PC-3 (cell line): ENCODE measurements at regions not wholly inside any gene's neighbourhood (a gene's known extent, or its start where the extent isn't known, plus 50 kb on each side); places are given as distances from the start of the nearest gene placed in this dataset.

Experiments
- ATAC-seq: fragments of 200-7000 bp; cut with Tn5 transposase; 2 replicates; pipeline ENCODE4 v1.9.1; 2020; ENCODE audit warnings: mild to moderate bottlenecking, moderate library complexity
- BruUV-seq: library from RNA; stranded (reverse); fragments of 400-500 nt; replicated peaks from 2 replicates; lab custom pipeline; 2021; lab: Mats Ljungman, UMichigan
- CTCF ChIA-PET: fragments of 300-600 bp; sonication (Branson Sonifier 250); formaldehyde crosslinking; loops from one replicate; lab custom pipeline; 2022; ENCODE audit warnings: antibody characterized with exemption; lab: Charles Lee
- POLR2A ChIA-PET: fragments of 300-600 bp; sonication (Branson Sonifier 250); formaldehyde crosslinking; loops from one replicate; lab custom pipeline; 2022; ENCODE audit warnings: antibody characterized with exemption; ENCODE audit not compliant: unreplicated experiment; lab: Charles Lee
- DNase-seq: peaks from one replicate; pipeline ENCODE4 v3.0.0-alpha.2; 2015
- H2AFZ ChIP-seq: fragments of 300-600 bp; sonication (generic); 2 replicates; pipeline ENCODE4 v1.6.0; 2016; ENCODE audit warnings: antibody characterized with exemption, low read length
- H3F3A ChIP-seq: fragments of 300-600 bp; sonication (generic); one replicate; pipeline ENCODE4 v1.6.0; 2017; ENCODE audit warnings: antibody characterized with exemption, low read length, control low read depth, mild to moderate bottlenecking; ENCODE audit not compliant: unreplicated experiment
- H3K27ac ChIP-seq: fragments of 300-600 bp; sonication (generic); 2 replicates; pipeline ENCODE4 v1.5.1; 2016; ENCODE audit warnings: mild to moderate bottlenecking, low read length
- H3K27me3 ChIP-seq: fragments of 300-600 bp; sonication (generic); 2 replicates; pipeline ENCODE4 v1.6.1; 2016; ENCODE audit warnings: low read length, mixed read lengths
- H3K36me3 ChIP-seq: fragments of 300-600 bp; sonication (generic); 2 replicates; pipeline ENCODE4 v1.6.1; 2016; ENCODE audit warnings: low read depth, mixed run types, low read length, mixed read lengths
- H3K4me1 ChIP-seq: fragments of 300-600 bp; sonication (generic); 2 replicates; pipeline ENCODE4 v1.5.1; 2016; ENCODE audit warnings: low read length; ENCODE audit not compliant: insufficient read depth
- H3K4me2 ChIP-seq: fragments of 300-600 bp; sonication (generic); 2 replicates; pipeline ENCODE4 v1.6.0; 2016; ENCODE audit warnings: low read length
- H3K4me3 ChIP-seq: fragments of 300-600 bp; sonication (generic); 2 replicates; pipeline ENCODE4 v1.5.1; 2016; ENCODE audit warnings: mild to moderate bottlenecking, low read length, mixed read lengths
- H3K79me2 ChIP-seq: fragments of 300-600 bp; sonication (generic); 2 replicates; pipeline ENCODE4 v1.6.1; 2017; ENCODE audit warnings: low read length, mixed read lengths
- H3K9ac ChIP-seq: fragments of 300-600 bp; sonication (generic); 2 replicates; pipeline ENCODE4 v1.6.0; 2016; ENCODE audit warnings: mild to moderate bottlenecking, low read length
- H3K9me2 ChIP-seq: fragments of 300-600 bp; sonication (generic); replicated peaks from 2 replicates; pipeline ENCODE4 v1.6.1; 2016; ENCODE audit warnings: mixed run types, low read length, mixed read lengths
- H3K9me3 ChIP-seq: fragments of 300-600 bp; sonication (generic); 2 replicates; pipeline ENCODE4 v1.6.1; 2016; ENCODE audit warnings: low read length, mixed read lengths
- H4K20me1 ChIP-seq: fragments of 300-600 bp; sonication (generic); 2 replicates; pipeline ENCODE4 v1.6.1; 2016; ENCODE audit warnings: low read length, mixed read lengths
- CTCF ChIP-seq: fragments of 300-600 bp; sonication (generic); conservative IDR thresholded peaks from 2 replicates; pipeline ENCODE4 v1.5.1; 2017; ENCODE audit warnings: antibody characterized with exemption, low read depth, mild to moderate bottlenecking, low read length
- EZH2 ChIP-seq: fragments of 300-600 bp; sonication (generic); IDR thresholded peaks from one replicate; pipeline ENCODE4 v1.6.1; 2017; ENCODE audit warnings: antibody characterized with exemption, mild to moderate bottlenecking, low read length; ENCODE audit not compliant: unreplicated experiment
- EZH2phosphoT487 ChIP-seq: fragments of 300-600 bp; sonication (generic); IDR thresholded peaks from 2 replicates; pipeline ENCODE4 v1.6.1; 2018; ENCODE audit warnings: mild to moderate bottlenecking, antibody characterized with exemption, low read length, borderline replicate concordance
- intact Hi-C: fragments of 100-400 bp; cut with micrococcal nuclease; formaldehyde crosslinking; loops from 2 replicates; pipeline ENCODE4 v1.9.0; 2023

GRCh38 chr19:30217461-30217860 lies 154.7 kb upstream of the ZNF536 start:
- no peaks in the 10 kb centered on the region for H3F3A ChIP-seq
- no peaks in the 10 kb centered on the region for H3K9me2 ChIP-seq
- no TSS peak for BruUV-seq
- no peak overlapping the region for H3K27ac ChIP-seq
- no peak overlapping the region for H3K9ac ChIP-seq
- DNase-seq (no peak), ATAC-seq (no peak)
- POLR2A ChIA-PET = no interaction called here
- CTCF ChIA-PET = no interaction called here
- H3K27me3 ChIP-seq = no peaks in the 10 kb centered on the region
- no peak overlapping the region for H2AFZ ChIP-seq
- no peaks in the 10 kb centered on the region for H4K20me1 ChIP-seq
- no peaks in the 10 kb centered on the region for H3K36me3 ChIP-seq
- TF ChIP-seq EZH2phosphoT487 = no peak
- no peak for TF ChIP-seq EZH2
- TF ChIP-seq CTCF = no peak
- H3K9me3 ChIP-seq = no peaks in the 10 kb centered on the region
- no peaks in the 10 kb centered on the region for H3K79me2 ChIP-seq
- H3K4me2 ChIP-seq = no peak overlapping the region
- H3K4me3 ChIP-seq = no peak overlapping the region
- no peaks in the 10 kb centered on the region for H3K4me1 ChIP-seq
- intact Hi-C loops = no loop called here

GRCh38 chr19:30219702-30220101 lies 152.5 kb upstream of the ZNF536 start:
- Histone ChIP-seq H2AFZ (no peak overlapping the region), H3K4me1 (no peaks in the 10 kb centered on the region), H3K27me3 (0 out of 2 replicates have a peak, but pooled peaks cover 5% of the 10 kb centered on the region), H3F3A (no peaks in the 10 kb centered on the region), H3K4me3 (no peak overlapping the region), H3K9me3 (no peaks in the 10 kb centered on the region), H3K36me3 (no peaks in the 10 kb centered on the region), H3K79me2 (no peaks in the 10 kb centered on the region), H3K27ac (no peak overlapping the region), H4K20me1 (no peaks in the 10 kb centered on the region), H3K4me2 (no peak overlapping the region), H3K9ac (no peak overlapping the region), H3K9me2 (no peaks in the 10 kb centered on the region)
- ChIA-PET POLR2A (no interaction called here), CTCF (no interaction called here)
- TF ChIP-seq CTCF (no peak), EZH2phosphoT487 (no peak), EZH2 (no peak)
- DNase-seq (no peak), ATAC-seq (no peak)
- BruUV-seq = no TSS peak
- intact Hi-C loops = no loop called here

GRCh38 chr19:30221176-30221575 lies 151.0 kb upstream of the ZNF536 start:
- POLR2A ChIA-PET = no interaction called here
- no peak overlapping the region for H3K4me3 ChIP-seq

More at GRCh38 chr19:30221176-30221575, 151.0 kb upstream of the ZNF536 start:
- H3K4me1 ChIP-seq = no peaks in the 10 kb centered on the region
- no peak overlapping the region for H3K9ac ChIP-seq
- H3K4me2 ChIP-seq = no peak overlapping the region
- CTCF ChIA-PET = no interaction called here
- H2AFZ ChIP-seq = no peak overlapping the region
- no peak for ATAC-seq
- no peaks in the 10 kb centered on the region for H3K36me3 ChIP-seq
- H3K27me3 ChIP-seq = peaks cover 17% of the 10 kb centered on the region
- no TSS peak for BruUV-seq
- H3K27ac ChIP-seq = no peak overlapping the region
- H3K79me2 ChIP-seq = no peaks in the 10 kb centered on the region
- no peak for DNase-seq
- H4K20me1 ChIP-seq = no peaks in the 10 kb centered on the region
- no peaks in the 10 kb centered on the region for H3K9me2 ChIP-seq
- TF ChIP-seq CTCF (no peak), EZH2 (no peak), EZH2phosphoT487 (no peak)
- no peaks in the 10 kb centered on the region for H3F3A ChIP-seq
- H3K9me3 ChIP-seq = no peaks in the 10 kb centered on the region
- intact Hi-C loops = no loop called here
